ENCODE measurements at regions not wholly inside any gene's neighbourhood (a gene's known extent, or its start where the extent isn't known, plus 50 kb on each side); places are given as distances from the start of the nearest gene placed in this dataset.

DNA sequence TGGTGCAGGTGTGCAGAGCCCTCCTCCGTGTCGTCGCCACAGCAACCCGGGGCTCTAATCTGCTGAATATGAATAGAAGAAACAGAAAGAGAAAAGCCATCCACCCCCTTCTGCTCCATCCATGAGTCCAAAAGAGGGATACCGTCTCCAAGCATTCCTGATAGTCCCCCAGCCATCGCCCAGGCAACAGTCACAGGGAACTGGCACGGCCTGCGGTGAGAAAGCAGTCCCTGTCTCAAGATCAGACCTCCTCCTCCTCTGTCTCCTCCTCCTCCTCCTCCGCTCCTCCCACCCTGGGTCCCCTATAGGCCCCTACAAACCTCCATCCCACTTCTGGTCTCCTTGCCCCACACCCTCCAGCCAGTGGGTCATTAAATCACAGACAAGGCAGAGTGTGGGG lies 308.1 kb upstream of the MPDZ start:
- no peak for DNase-seq

DNA sequence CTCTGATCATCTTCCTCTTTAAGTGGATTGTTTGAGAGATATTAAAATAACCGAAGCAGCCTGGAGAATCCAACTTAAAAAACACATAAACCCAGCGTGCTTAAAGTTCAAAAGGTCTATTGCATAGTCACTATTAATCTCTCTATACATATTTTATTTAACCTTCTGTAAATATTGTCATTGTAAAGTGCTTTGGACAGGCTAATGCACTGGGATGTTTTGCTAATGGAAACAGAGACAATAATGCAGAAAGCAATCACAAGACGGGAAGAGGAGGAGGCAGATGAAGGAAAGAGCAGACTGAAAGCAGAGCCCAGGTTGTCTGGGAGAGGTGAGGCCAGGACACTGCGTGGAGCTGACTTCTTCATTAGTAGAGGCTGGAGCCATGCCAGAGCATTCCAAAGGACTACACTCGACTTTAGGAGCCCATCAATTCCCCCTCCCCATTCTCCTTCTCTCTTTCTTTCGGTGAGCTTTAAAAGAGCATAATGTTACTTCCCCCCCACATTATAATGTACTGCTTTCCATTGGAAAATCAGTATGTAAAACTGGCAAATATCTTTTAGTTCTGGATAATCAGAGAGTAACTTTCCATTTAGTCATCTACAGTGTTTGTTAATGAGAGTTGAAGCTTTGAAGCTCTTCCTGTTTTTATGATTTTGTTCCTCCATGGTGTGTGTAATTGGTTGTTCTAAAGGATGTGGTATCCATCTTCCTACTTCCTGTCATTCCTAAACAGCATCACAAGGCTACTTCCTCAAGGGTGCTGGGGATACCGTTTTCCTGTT lies 307.3 kb upstream of the MPDZ start:
- DNase-seq: no peak

- no peak for DNase-seq
Observed at GRCh38 chr9:13580760-13581159, 301.3 kb upstream of the MPDZ start.

DNA sequence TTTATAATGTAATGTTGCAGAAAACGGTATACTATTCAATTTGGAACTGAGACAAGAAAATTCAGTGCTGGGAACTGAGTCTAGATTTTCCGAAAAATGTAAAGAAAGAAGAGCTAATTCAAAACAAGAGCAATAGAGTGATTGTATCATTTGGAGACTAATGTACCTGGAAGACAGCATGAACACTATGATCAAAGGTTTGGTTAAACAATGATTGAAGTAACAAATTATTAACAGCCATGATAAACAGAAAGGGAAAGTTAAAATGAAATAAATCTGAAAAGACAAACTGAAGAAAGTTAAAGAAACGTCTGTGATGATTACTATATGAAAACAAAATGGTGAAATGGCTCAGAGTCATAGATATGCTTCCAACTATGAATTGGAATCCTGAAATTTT lies 300.6 kb upstream of the MPDZ start:
- no peak for DNase-seq

DNA sequence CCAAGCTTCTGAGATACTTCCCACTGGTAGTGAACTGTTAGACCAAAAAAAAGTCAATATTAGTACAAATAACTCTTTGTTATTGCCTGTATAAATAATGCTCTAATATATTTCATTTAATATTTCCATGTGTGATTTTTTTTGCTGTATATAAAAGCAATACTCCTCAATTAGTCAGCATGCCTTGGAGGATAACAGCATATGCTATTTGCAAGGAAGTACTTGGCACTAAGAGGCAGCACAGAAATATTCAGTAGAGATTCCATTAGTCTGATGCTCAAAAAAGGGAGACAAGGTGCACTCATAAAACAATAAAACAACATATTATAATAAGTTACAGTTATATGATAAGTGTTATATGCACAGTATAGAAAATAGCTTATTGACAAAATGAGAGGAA lies 296.6 kb upstream of the MPDZ start:
- DNase-seq: no peak

GRCh38 chr9:13575558-13575957 lies 296.1 kb upstream of the MPDZ start:
- no peak for DNase-seq

DNA sequence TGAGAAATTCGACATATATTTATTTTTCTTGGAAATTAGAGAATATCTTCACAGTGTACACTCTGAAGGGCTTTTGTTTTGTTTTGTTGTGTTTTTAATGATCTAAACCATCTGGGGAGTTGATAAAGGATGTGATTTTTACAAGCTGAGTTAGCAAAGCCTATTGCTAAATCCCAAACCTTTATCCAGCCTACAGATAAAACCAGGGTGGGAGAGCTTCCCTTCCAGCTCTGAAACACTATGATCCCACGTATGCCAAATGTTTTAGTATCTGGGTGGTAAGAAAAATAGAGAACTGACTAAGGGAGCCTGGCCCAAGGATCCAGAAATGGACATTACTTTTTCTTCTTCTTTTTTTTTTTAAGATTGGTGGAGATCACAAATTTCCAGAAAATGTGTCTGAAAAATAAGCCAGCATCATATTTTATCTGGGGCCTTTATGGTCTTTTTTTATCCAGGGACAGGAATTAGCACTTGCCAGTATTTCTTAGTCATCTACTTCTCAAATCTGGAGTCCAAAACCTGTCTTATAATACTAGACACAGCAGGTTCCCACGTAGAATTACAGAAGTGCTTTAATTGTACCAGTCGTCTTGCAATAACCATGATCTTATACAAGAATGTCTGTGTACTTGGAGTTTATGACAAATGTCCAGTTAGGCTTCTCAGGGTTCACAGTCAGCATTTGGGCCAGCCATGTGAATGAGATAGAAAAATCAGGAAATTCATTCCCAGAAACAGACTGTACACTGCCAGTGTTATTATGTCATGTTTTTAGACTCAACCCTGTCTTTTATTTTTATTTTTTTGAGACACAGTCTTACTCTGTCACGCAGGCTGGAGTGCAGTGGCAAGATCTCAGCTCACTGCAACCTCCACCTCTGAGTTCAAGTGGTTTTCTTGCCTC lies 290.8 kb upstream of the MPDZ start:
- DNase-seq: no peak

- DNase-seq: no peak
Observed at GRCh38 chr9:13569602-13570067, 290.1 kb upstream of the MPDZ start.

- DNase-seq: peak; percentile 55
Observed at GRCh38 chr9:13568841-13569601, 289.5 kb upstream of the MPDZ start.

DNA sequence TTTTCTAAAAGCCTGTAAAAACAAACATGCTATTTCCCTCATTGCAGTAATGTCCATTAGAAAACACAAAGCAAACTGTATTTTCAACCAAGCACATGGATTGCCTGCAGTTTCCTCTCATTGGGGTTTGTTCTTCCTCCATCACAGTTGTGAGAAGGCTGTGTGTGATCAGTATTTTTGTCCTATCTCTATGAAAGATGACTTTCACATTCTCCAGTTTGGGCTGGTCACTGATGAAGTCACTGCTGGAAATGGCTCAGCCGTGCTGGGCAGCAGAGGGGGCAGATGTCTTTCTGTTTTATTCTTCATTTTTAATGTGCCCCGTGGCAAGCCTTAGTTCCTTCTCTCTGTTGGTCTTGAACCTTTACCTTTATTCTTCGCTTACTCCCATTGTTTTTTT lies 288.9 kb upstream of the MPDZ start:
- DNase-seq: no peak

DNA sequence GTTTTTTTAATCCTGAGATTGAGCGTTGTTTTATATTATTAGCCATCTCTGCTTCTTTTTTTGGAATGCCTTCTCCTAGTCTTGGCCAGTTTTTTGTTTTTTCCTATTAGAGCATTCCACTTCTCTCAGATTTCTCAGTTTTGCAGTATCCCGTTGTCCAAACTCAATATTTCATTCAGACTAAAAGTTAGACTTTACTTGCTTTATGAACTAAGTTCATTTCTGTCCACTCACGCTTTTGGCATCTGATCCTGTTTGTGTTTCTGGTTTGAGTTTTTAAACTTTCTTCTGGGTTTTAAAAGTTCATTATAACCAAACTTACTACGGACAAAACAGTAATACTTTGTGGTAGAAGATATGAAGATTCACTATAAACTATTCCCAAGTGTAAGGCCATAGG lies 288.3 kb upstream of the MPDZ start:
- DNase-seq: no peak

- DNase-seq: no peak
Observed at GRCh38 chr9:13557746-13558145, 278.3 kb upstream of the MPDZ start.

DNA sequence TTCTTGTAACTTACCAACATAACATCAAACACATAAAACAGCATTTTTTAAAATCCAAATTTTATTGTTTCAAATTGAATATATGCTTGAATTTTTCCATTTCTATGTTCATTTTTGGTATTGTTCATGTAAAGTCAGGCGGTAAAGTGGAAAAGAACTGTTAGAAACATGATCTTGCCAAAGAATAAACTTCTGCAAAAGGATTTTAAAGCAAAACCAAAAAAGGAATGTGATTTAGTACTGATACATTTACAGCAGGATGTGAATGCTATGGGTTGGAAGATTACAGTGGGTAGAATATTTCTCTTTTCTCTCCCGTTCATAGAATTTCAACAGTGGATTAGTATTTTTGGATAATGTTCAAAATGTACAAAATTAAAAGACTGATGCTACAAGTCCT lies 277.2 kb upstream of the MPDZ start:
- no peak for DNase-seq

DNA sequence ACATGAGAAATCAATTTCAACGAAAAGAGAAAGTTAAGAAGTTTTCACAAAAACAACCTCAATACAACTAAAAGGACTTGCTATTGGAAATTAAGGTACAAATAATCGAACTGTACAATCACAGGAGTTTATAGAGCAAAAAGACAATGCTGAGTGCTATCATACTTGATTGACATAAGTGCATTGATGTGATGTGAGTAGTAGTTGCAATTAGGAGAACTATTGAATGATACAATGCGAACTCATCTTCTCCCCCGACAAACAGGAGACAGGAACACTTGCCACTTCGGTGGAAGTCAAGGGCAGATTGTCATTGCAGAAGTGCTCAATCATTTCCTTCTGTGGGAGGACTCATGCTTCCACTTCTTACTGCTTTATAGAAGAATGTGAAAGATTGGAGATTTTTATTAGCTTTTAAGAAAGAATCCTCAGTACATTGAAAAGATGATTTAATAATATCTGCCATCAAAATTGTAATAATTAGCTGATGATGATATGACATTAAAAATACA lies 276.6 kb upstream of the MPDZ start:
- no peak for DNase-seq

DNA sequence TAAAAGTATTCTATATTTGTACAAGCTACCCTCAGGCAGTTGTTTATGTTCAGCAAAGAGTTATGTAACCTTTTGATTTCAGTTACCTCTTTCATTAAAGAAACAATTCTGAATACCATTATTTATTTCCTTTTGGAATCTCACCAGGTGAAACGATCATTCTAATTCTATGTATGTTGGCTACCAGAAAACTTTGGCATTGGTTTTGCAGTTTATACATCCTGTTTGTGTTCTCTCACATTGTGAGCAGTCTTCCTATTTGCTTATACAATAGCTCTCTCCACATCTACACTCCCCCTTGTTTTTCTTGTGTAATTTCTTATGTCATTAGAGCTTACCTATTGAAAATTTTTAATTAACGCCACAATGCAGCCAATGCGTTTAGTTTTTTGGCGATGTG lies 276.0 kb upstream of the MPDZ start:
- no peak for DNase-seq

DNA sequence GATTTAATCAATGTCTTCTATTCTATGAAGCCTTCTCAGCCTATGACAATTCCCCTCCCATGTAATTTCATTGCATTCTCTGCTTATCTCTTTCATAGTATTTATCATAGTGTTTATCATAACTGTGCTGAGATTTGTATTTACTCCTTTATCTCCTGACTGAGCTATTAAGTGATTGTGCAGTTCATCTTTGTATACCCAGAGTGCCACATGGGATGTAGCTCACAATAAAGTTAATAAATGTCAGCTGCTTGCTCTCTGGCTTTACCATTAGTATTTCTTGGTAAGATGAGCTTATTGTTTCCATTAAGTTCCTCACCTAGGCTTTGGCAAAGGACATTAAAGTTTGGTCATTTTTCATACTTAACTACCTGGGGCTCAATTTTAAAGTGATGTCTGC lies 275.1 kb upstream of the MPDZ start:
- no peak for DNase-seq

DNA sequence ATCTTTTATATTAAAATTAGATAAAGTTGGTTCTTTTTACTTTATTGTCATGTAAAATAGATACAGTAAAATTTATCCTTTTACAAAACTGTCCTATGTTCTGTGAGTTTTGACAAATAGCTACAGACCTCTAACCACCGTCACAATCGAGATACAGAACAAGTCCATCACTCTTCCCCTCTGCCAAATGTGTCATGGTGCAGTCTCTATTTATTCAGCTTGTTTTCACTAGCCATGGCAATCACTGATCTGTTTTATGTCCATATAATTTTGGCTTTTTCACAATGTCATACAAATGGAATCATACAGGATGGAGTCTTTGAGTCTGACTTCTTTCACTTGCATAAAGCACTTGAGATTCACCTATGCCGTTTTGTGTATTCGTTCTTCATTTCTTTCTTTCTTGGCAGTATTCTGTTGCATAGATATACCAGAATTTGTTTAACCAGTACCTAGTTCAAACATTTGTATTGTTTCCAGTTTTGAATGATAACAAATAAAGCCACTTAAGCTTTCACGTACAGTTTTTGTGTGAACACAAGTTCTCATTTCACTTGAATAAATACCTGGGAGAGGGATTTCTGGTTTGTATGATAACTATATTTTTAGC lies 273.2 kb upstream of the MPDZ start:
- DNase-seq: no peak

DNA sequence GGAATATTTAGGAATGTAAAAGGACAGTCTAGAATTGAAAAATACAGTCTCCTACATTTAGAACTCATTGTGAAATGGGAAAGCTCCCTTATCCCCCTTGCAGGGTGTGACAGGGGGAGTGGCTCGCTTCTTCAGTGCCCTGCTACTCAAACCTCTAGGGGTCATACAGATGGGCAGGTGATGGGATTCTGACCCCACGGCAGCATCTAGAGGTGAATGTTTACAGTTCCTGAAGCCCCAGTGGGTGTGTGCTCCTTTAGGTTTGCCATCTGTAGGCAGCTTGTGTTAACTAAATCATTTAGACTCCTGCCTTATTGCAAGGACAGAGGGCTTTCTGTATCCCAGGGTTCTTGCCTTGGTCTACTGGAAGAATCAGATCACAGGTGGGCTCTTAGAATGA lies 271.0 kb upstream of the MPDZ start:
- no peak for DNase-seq

DNA sequence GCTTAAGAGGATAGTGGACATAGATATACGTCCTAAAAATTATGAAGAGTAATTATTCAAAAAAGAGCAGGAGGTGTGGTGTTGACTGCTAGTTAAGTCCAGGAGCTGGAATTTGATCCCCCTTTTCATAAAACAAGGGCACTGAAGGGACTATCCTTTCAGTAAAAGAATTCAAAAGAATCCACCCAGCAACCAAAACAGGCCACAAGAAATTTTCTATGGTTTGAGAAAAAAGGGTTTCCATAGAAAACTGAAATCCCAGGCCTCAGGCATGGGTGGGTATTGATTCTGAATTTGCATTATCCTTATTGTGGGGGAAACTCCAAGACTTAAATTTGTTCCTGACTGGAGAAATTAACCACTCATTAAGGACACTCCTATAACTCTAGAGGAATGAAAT lies 269.0 kb upstream of the MPDZ start:
- DNase-seq: no peak

DNA sequence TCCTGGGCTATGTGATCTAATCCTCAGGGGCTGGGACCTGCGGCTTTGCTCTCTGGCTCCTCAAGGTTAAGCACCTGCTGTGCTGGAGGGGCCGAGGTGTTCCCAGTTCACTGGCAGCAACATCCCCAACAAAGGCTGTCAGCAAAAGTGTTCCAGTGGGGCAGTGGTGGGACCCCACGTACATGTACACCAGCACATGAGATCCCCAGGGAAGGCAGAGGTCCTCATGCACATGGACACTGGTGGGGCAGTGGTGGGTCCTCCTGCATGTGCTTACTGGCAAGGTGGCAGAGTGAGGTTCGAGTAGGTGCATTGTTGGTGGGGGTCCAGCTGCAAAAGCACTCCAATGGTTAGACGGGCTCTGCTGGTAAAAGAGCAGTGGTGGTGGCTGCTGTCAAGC lies 255.6 kb upstream of the MPDZ start:
- DNase-seq: no peak

GRCh38 chr9:13534006-13534405 lies 254.5 kb upstream of the MPDZ start:
- DNase-seq: no peak

DNA sequence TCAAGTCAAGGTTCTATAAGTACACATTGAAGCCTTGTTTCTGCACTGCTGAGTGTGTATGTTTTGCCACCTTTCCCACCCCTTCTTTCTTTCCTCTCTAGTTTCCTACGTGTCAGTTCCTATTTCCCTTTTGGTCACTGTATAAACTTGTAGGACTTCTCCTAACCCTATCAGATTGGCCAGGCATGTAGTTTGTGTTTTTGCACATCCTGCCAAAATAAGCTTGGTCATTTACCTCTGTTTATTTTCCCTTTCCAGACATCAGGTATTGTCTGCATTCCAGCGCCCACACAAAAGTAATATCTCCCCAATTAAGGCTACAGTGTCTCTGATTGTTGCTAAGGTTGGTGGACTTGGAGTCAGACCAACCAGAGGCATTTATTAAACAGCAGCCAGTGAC lies 252.9 kb upstream of the MPDZ start:
- DNase-seq: no peak
